ENCODE measurements at regions not wholly inside any gene's neighbourhood (a gene's known extent, or its start where the extent isn't known, plus 50 kb on each side); places are given as distances from the start of the nearest gene placed in this dataset.
"Not testable (repeated sequence)": the region's sequence is repeated elsewhere in the genome, so short reads cannot be mapped to it uniquely, and the experiment has no call there.

DNA sequence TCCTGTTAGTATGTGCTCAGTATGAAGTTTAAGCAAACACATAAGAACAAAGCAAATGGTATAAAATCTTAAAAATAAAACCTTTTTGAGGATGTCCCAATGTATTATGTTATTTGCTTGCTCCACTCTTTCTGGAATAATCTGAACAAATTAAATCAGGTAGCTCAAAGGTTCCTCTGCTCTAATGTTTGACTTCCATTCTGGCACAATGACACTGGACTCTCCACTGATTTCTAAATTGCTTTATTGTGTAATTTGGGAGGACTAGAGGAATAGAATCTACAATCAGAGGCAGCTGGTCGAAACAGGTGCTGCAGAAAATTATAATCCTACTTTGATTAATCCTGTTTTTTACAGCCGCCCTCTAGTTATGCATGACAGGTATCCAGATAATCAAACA lies 523.7 kb upstream of the FOXG1 start:
- no peaks in the 10 kb centered on the region for H3K4me1 ChIP-seq
- TF ChIP-seq Cebpa-rat (IDR thresholded peaks at IDR 0.05) = no peak
- no peak overlapping the region for H3K9ac ChIP-seq
- H3K27ac ChIP-seq = no peak overlapping the region
- no peaks in the 10 kb centered on the region for H3K27me3 ChIP-seq
- H3K36me3 ChIP-seq = no peaks in the 10 kb centered on the region
- H3K4me3 ChIP-seq = no peak overlapping the region
- no peak overlapping the region for H3K4me2 ChIP-seq
- H3K9me3 ChIP-seq (replicated peaks in 1 of 11) = peaks cover 0 to 17% (median 5%) of the 10 kb centered on the region in 11 experiments; a peak in 5 of 22 replicates
- H4K20me1 ChIP-seq = no peaks in the 10 kb centered on the region

DNA sequence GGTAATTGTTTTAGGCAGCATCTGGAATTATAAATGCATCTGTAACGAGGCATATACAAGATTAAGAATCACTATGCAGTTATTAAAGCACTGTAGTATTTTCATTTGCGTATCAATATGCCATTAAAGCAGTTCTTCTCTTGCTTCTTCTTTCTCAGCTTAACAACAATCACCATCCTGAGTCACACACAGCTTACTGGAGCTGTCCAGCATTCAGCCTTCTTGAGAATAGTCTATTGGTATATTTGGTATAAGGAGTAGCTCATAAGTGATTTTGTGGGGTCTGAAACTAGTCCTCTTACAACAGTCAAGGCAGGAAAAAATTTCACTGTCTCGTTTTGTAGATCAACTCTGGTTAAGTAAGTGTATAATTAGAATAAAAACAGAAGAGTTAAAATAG lies 523.0 kb upstream of the FOXG1 start:
- Histone ChIP-seq H3K4me2 (no peak overlapping the region), H3K27ac (no peak overlapping the region), H3K27me3 (no peaks in the 10 kb centered on the region), H3K36me3 (no peaks in the 10 kb centered on the region), H3K4me1 (no peaks in the 10 kb centered on the region), H3K9ac (no peak overlapping the region), H4K20me1 (no peaks in the 10 kb centered on the region), H3K4me3 (no peak overlapping the region), H3K9me3 (replicated peaks in 1 of 11) (peaks cover 0 to 15% (median 7%) of the 10 kb centered on the region in 11 experiments; a peak in 10 of 22 replicates)
- TF ChIP-seq Cebpa-rat (IDR thresholded peaks at IDR 0.05) = no peak

DNA sequence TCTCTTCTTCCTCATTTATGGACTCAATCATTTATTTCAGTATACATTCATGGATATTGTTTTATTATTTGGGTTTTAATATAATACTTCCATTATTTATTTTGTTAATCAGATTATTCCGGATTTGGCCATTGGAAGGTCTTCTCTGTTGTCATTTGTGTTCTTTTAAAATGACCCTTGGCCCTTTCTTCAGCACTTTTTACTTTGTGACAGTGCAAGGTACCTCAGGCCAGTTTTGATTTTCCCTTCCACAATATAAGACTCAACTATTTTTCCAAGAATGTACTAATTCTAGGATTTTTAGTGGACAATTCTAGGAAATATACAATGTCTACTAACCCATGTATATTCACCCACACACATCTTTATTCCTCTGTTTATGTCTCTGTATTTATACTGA lies 521.4 kb upstream of the FOXG1 start:
- TF ChIP-seq Cebpa-rat (IDR thresholded peaks at IDR 0.05) = no peak
- H3K4me2 ChIP-seq = no peak overlapping the region
- H3K9ac ChIP-seq = no peak overlapping the region

DNA sequence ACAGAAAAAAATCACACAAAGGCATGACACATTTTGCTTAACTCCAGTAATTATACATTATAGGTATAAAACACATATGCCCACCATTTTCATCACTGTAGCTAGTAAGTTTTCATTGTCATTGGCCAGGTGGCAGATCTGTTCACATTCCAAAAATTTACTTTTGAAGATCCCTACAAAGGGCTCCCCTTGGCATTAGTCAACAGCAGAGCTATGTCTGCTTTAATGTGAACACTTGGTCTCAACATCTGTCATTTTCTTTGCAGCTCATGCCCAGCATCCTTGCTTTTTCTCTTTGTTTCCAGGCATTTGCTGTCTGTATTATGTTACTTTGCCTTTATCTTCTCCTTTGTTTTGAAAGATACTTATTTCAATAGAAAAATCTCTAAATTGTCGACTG lies 519.1 kb upstream of the FOXG1 start:
- H4K20me1 ChIP-seq = no peaks in the 10 kb centered on the region
- no peak overlapping the region for H3K4me3 ChIP-seq
- peaks cover 0 to 7% (median 0%) of the 10 kb centered on the region in 11 experiments; a peak in 6 of 22 replicates for H3K9me3 ChIP-seq (replicated peaks in 1 of 11)
- no peak overlapping the region for H3K9ac ChIP-seq
- TF ChIP-seq Cebpa-rat (IDR thresholded peaks at IDR 0.05) = no peak
- no peaks in the 10 kb centered on the region for H3K4me1 ChIP-seq
- no peak overlapping the region for H3K27ac ChIP-seq
- H3K36me3 ChIP-seq = no peaks in the 10 kb centered on the region
- no peaks in the 10 kb centered on the region for H3K27me3 ChIP-seq
- H3K4me2 ChIP-seq = no peak overlapping the region

More for the DNA sequence above, 521.4 kb upstream of the FOXG1 start:
- Histone ChIP-seq H3K27me3 (no peaks in the 10 kb centered on the region), H3K4me3 (no peak overlapping the region), H3K9me3 (replicated peaks in 1 of 11) (peaks cover 0 to 7% (median 0%) of the 10 kb centered on the region in 11 experiments; a peak in 5 of 22 replicates), H3K36me3 (no peaks in the 10 kb centered on the region), H3K4me1 (no peaks in the 10 kb centered on the region), H3K27ac (no peak overlapping the region), H4K20me1 (no peaks in the 10 kb centered on the region)

DNA sequence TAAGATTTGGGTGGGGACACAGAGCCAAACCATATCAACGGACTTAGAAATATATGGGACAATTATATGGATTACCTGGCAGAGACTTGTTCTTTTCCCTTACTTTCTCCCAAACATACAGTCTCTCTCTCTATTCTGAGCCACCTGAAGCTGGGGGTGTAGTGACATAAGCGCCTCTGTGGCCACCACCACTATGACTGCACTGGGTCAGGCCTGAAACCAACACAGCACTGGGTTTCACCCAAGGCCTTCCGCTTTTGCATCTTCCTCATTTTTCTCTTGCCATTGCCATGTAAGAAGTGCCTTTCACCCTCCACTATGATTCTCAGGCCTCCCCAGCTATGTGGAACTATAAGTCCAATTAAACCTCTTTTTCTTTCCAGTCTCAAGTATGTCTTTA lies 514.5 kb upstream of the FOXG1 start:
- H3K27me3 ChIP-seq; H3K9me3 ChIP-seq (replicated peaks in 1 of 11): not testable (repeated sequence)

DNA sequence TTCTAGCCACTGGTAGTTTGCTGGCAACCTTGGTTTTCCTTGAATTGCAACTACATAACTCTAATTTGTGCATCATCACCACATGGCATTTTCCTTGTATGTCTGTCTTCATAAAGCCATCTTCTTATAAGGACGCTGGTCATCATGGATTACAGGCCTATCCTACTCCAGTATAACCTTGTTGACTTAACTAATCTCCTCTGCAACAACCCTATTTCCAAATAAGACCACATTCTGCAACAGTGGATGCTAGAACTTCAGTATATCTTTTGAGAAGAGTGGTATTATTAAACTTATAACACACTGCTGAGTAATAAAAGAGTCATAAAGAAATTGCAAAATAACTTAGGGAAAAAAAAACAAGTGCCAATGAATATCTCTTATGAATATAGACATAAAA lies 511.8 kb upstream of the FOXG1 start:
- Histone ChIP-seq H3K4me3 (no peak overlapping the region), H3K4me2 (no peak overlapping the region), H3K4me1 (no peaks in the 10 kb centered on the region), H3K9ac (no peak overlapping the region), H3K36me3 (no peaks in the 10 kb centered on the region), H3K27ac (no peak overlapping the region), H4K20me1 (no peaks in the 10 kb centered on the region), H3K9me3 (replicated peaks in 1 of 11) (no peaks in the 10 kb centered on the region; a peak in 1 of 22 replicates), H3K27me3 (no peaks in the 10 kb centered on the region)
- no peak for TF ChIP-seq Cebpa-rat (IDR thresholded peaks at IDR 0.05)

More for the DNA sequence above, 514.5 kb upstream of the FOXG1 start:
- H3K36me3 ChIP-seq, H3K4me3 ChIP-seq, H3K4me1 ChIP-seq, H3K4me2 ChIP-seq, H4K20me1 ChIP-seq, H3K9ac ChIP-seq, H3K27ac ChIP-seq: not testable (repeated sequence)

DNA sequence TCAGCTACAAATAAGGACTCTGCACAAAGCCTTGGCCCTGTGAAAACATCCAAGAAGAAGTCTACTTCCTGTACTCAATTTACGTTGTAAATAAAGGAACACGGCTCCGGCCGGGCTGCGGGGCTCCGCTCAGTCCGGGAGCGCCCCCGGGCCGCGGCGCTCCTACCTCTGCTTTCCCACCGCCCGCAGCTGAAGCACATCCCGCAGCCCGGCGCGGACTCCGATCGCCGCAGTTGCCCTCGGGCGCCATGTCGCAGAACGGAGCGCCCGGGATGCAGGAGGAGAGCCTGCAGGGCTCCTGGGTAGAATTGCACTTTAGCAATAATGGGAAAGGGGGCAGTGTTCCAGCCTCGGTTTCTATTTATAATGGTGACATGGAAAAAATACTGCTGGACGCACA lies 502.3 kb upstream of the FOXG1 start:
- Histone ChIP-seq H3K4me2 (no peak overlapping the region), H3K27ac (no peak overlapping the region), H3K9ac (no peak overlapping the region), H3K27me3 (no peaks in the 10 kb centered on the region), H3K36me3 (no peaks in the 10 kb centered on the region), H4K20me1 (no peaks in the 10 kb centered on the region), H3K4me3 (no peak overlapping the region), H3K4me1 (no peaks in the 10 kb centered on the region), H3K9me3 (replicated peaks in 1 of 11) (peaks cover 0 to 15% (median 9%) of the 10 kb centered on the region in 11 experiments; a peak in 14 of 22 replicates)
- TF ChIP-seq Cebpa-rat (IDR thresholded peaks at IDR 0.05) = no peak

DNA sequence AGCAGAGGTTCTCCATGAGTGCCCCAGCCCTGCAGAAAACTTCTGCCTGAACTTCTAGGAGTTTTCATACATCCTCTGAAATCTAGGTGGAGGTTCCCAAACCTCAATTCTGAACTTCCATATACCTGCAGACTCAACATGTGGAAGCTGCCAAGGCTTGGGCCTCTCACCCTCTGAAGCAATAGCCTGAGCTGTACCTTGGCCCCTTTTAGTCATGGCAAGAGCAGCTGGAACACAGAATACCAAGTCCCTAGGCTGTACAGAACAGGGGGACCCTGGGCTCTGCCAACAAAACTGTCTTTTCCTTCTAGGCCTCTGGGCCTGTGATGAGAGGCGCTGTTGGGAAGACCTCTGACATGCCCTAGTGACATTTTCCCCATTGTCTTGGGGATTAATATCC lies 494.3 kb upstream of the FOXG1 start:
- no peak for TF ChIP-seq Cebpa-rat (IDR thresholded peaks at IDR 0.05)
- Histone ChIP-seq H3K27ac (no peak overlapping the region), H3K27me3 (no peaks in the 10 kb centered on the region), H3K4me3 (no peak overlapping the region), H3K9ac (no peak overlapping the region), H3K9me3 (replicated peaks in 1 of 11) (peaks cover 0 to 3% (median 0%) of the 10 kb centered on the region in 11 experiments; a peak in 4 of 22 replicates), H3K36me3 (no peaks in the 10 kb centered on the region), H3K4me1 (no peaks in the 10 kb centered on the region), H3K4me2 (no peak overlapping the region), H4K20me1 (no peaks in the 10 kb centered on the region)

DNA sequence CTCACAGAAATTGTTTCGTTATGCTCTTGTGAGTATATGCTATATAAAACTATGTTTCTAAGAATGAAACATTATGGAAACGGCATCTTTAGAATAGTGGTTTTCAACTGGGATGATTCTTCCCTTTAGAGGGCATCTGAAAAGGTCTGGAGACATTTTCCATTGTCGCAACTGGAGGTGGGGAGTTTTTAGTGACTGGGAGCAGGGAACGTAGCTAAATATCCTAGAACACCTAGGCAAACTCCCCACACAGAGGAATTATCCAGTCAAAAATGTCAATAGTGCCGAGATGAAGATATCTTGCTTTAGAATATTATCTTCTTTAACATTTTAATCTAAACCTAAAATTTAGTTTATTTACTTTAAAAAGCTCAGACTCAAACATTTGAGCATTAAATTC lies 486.1 kb upstream of the FOXG1 start:
- no peak overlapping the region for H3K4me2 ChIP-seq
- H3K4me1 ChIP-seq = no peaks in the 10 kb centered on the region
- H3K36me3 ChIP-seq = no peaks in the 10 kb centered on the region
- no peaks in the 10 kb centered on the region for H3K27me3 ChIP-seq
- no peak overlapping the region for H3K4me3 ChIP-seq
- no peaks in the 10 kb centered on the region for H4K20me1 ChIP-seq
- H3K9ac ChIP-seq = no peak overlapping the region
- no peak overlapping the region for H3K27ac ChIP-seq
- no peak for TF ChIP-seq Cebpa-rat (IDR thresholded peaks at IDR 0.05)
- no peaks in the 10 kb centered on the region for H3K9me3 ChIP-seq (replicated peaks in 1 of 11)

DNA sequence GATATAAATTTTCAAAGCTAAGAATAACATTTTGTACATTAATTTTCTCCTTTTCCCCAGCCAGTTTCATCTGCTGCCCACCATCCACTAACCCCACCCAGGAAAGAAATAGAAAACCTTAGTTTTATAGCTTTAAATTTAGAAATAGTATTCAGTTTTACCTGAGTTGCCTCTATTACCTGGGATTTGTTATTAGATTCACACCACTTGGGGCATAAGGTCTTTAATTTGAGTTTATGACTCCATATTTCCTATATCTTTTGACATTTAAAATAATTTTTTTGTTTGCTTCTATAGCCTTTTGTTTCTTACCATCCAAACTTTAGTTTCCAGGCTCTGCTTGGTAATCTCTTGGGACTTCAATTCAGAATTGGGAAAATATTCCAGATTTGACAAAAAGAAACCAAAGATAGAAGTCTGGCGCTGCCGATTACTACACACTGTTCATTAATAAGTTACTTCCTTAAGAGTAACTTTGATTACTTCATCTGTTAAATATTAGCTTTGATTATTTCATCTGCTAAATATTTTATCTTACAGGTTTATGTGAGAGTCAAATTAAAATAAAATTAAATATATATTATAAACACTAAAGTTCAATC lies 485.5 kb upstream of the FOXG1 start:
- Histone ChIP-seq H3K9ac (no peak overlapping the region), H3K27ac (no peak overlapping the region), H3K9me3 (replicated peaks in 1 of 11) (no peaks in the 10 kb centered on the region), H3K4me3 (no peak overlapping the region), H3K4me1 (no peaks in the 10 kb centered on the region), H3K27me3 (no peaks in the 10 kb centered on the region), H3K36me3 (no peaks in the 10 kb centered on the region), H3K4me2 (no peak overlapping the region), H4K20me1 (no peaks in the 10 kb centered on the region)
- TF ChIP-seq Cebpa-rat (IDR thresholded peaks at IDR 0.05) = no peak
